ENCODE measurements at regions not wholly inside any gene's neighbourhood (a gene's known extent, or its start where the extent isn't known, plus 50 kb on each side); places are given as distances from the start of the nearest gene placed in this dataset.
"Not testable (repeated sequence)": the region's sequence is repeated elsewhere in the genome, so short reads cannot be mapped to it uniquely, and the experiment has no call there.

DNA sequence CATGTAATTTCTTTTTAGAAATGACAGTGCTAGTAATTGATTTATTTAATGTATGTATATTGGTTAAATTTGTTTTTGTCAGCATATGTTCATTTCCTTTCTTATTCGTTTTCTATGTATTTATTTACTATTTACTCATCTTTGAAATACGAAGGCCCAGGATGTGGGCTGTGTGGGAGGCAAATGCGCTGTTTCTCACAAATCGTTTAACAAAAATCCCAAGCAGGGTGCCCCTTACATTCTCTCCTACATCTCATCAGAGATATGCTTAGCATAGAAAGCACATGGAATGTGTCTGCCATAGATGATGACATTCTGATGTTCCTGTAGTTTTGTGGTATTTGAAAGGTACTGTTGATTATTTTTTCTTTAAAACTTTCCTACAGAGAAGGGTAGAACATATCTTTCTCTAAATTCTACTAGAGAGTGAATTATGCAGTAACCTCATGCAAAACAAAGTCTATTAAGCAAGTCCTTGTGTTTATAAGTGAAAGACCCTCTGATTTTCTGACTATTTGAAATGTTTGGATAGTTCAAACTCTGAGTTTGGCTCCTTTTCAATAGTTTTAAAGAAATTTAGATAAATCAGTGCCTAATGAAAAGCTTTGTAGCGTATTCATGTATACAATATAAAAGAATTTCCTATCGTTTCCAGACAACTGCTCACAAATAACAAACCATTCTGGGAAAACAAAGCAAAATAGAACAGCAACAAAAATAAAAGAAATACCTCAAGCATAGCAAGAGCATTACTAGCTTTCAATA lies 111.1 kb upstream of the VGLL3 start:
- DNase-seq: no peak

GRCh38 chr3:87097733-87098132 lies 106.8 kb upstream of the VGLL3 start:
- not testable (repeated sequence) for DNase-seq

- no peak for DNase-seq
These were observed 99.7 kb upstream of the VGLL3 start for GRCh38 chr3:87090631-87091030.

- no peak for DNase-seq
These were observed 98.3 kb upstream of the VGLL3 start for GRCh38 chr3:87088993-87089841.

GRCh38 chr3:87088430-87088992 lies 97.6 kb upstream of the VGLL3 start:
- no peak for DNase-seq

- DNase-seq: no peak
These were observed 93.9 kb upstream of the VGLL3 start for GRCh38 chr3:87084868-87085267.

DNA sequence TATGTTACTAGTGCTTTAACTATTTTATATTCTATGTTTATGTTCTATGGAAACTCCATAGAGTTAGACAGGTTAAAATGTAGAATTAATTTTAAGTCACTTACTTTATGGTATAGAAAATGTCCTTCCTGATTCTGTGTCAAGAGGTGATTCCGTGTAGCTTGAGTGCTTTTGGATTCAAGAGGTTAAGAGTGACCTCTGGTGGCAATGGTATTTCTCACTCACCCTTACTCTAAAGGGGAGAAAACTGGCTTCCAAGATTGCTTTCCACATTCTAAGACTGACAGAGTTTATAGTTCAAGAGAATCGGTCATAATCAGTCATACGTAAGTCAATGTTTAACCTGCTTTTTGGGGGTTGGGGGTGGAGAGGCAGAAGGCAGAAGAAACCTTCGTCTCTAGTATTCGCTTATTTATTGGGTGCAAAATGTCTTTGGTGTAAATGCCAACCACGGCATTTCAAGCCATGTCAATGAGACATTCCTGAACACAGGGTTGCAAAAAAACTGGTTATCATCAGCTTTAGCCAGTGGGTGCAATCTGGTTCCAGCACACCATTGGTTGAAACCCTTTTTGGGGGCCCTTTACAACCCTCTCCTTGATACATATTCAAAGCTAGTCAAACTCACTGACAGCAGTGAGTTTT lies 92.0 kb upstream of the VGLL3 start:
- DNase-seq: peak; percentile 33

GRCh38 chr3:87077355-87077754 lies 86.4 kb upstream of the VGLL3 start:
- DNase-seq: no peak

DNA sequence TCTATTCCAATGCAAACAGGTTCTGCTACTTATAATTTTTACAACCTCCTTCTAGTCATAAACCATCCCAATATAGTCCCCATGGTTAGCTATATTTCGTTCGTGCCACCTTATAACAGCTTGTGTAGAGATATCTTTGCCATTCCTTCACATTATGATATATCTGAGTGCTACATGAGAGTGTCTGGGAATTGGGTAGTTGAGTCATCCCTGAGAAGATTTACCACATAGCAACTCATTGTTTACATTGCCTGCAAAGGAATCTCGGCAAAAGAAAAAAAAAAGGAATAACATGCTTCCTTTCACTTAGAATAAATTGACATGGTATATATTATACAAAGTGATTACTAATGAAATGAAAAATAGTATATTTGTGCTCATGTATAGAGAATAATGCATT lies 86.0 kb upstream of the VGLL3 start:
- no peak for DNase-seq

GRCh38 chr3:87073496-87074145 lies 82.7 kb upstream of the VGLL3 start:
- DNase-seq: no peak

DNA sequence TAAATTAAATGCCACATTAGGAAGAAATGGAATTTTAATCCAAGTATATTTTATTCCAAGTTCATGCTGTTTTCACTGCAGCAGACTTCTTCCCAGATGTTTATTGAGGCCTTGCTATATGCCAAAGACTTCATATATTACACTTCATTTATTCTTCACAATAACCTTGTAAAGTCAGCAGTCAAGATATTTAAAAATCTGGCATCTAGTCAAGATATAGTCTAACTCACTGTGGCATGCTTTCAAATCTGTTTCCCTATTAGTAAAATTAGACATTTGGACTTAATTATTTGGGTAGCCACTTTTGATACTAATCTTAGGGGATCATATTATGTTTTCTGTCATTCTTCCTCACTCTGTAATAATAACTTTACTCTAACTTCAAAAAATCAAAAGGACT lies 81.5 kb upstream of the VGLL3 start:
- DNase-seq: no peak

GRCh38 chr3:87069971-87070370 lies 79.0 kb upstream of the VGLL3 start:
- DNase-seq: no peak

GRCh38 chr3:87069021-87069420 lies 78.1 kb upstream of the VGLL3 start:
- no peak for DNase-seq

DNA sequence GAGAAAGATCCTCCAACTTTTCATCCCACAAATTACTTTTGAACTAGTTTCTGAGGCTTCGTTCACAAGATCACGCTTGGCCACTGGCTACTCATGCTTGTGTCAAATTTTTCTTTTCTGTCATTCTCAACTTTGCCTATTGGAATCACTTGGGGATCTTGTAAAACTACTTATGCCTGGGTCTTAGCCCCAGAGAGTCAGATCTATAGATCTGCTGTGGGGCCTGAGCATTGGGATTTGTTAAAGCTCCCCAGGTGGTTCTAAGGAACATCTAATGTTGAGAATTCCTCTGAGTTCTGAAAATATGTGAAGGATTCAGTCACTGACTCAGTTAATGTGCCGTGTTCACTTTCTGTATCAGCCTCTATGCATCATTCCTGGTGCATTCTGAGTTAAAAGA lies 71.7 kb upstream of the VGLL3 start:
- DNase-seq: no peak

- no peak for DNase-seq
These were observed 66.5 kb upstream of the VGLL3 start for GRCh38 chr3:87057474-87057873.

- DNase-seq: no peak
These were observed 62.6 kb upstream of the VGLL3 start for GRCh38 chr3:87053553-87053952.

DNA sequence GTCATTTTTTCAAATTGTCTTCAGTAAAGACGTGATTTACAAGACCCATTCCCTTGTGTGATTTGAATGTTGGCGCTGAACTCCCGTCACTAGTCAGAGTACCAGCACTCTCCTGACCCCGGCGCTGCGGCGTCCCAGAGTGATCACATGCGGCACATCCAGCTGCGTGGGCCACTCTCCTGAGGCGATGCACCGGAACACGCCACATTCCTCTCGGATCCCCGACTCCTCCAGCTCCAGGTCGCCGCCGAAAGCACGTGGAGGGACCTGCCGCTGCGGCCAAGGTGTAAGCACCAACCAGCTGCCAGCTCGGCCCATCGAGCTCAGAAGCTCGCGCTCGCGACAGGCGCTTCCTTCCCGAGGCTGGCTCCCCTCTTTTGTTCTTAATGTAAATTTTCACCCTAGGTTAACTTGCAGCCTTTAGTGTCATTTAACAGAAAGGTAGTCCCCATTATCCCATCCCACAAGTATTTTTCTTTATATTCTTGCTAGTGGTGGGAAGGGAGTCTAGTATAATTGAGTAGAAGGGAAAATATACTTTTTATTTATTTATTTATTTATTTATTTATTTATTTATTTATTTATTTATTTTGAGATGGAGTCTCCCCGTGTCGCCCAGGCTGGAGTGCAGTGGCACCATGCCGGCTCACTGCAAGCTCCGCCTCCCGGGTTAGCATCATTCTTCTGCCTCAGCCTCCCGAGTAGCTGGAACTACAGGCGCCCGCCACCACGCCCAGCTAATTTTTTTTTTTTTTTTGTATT lies 61.7 kb upstream of the VGLL3 start:
- no peak for DNase-seq

DNA sequence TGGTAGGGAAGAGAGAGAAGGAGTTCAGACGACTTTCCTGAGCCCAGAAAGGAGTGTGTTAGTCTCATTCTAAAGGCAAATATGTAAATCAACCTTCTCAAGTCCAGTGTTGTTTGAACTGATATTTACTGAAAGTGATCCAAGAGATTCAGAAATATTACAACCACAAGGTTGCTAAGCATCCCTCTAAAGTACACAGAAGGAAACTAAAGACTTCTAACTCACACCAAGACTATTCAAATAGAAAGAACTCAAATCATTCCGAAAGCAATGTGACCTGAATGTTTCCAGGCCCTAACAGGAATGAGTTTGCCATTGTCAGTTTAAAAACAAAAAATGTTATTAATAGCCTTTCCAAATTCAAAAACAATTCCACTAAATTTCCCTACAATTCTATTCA lies 56.9 kb upstream of the VGLL3 start:
- no peak for DNase-seq

GRCh38 chr3:87046241-87046640 lies 55.3 kb upstream of the VGLL3 start:
- no peak for DNase-seq

GRCh38 chr3:87045473-87045872 lies 54.5 kb upstream of the VGLL3 start:
- no peak for DNase-seq

- DNase-seq: no peak
These were observed 53.9 kb upstream of the VGLL3 start for GRCh38 chr3:87044846-87045245.

DNA sequence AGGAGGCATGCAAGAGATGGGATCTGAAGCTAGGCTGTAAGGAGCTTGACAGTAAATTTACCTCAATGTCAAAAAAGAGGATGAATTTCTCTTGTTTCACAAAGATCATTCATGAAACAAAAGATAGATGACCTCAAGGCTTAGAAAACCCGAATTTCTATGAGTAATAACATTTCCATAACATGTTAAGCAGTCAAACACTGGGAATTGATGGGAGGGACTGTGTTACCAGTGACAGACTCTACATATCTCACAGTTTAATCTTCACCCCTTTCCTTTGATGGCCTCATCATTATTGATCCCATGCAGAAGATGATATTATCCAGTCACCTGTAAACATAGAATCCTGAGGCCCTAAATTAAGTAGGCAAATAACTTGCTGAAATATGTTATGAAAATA lies 53.5 kb upstream of the VGLL3 start:
- DNase-seq: no peak

Measured in COR-L47 (cell line).